Activated T-helper 1 cell treated with anti-CD3 and anti-CD28 coated beads, Interleukin-2, amount 50 U/mL, for 16 hours (primary cell): ENCODE measurements at regions not wholly inside any gene's neighbourhood (a gene's known extent, or its start where the extent isn't known, plus 50 kb on each side); places are given as distances from the start of the nearest gene placed in this dataset.
"Not testable (repeated sequence)": the region's sequence is repeated elsewhere in the genome, so short reads cannot be mapped to it uniquely, and the experiment has no call there.

ENCODE experiments used
- DNase-seq, 2 donors: peaks; one replicate each; pipeline ENCODE4 v3.0.0-alpha.2; 2020; ENCODE audit warnings: low read depth in 1 of 2, low spot score in 1 of 2

- no peak for DNase-seq
These were observed 143.5 kb upstream of the MARCKS start for GRCh38 chr6:113713665-113714064.

- DNase-seq: no peak
These were observed 138.6 kb upstream of the MARCKS start for GRCh38 chr6:113718588-113718987.

GRCh38 chr6:113719064-113719463 lies 138.1 kb upstream of the MARCKS start:
- no peak for DNase-seq

- DNase-seq: no peak
These were observed 137.6 kb upstream of the MARCKS start for GRCh38 chr6:113719545-113719944.

GRCh38 chr6:113723182-113723581 lies 134.0 kb upstream of the MARCKS start:
- no peak for DNase-seq

GRCh38 chr6:113724927-113725326 lies 132.2 kb upstream of the MARCKS start:
- DNase-seq: not testable (repeated sequence)

- DNase-seq: no peak
These were observed 125.6 kb upstream of the MARCKS start for GRCh38 chr6:113731541-113731940.

GRCh38 chr6:113732384-113732966 lies 124.7 kb upstream of the MARCKS start:
- DNase-seq: no peak

- no peak for DNase-seq
These were observed 123.8 kb upstream of the MARCKS start for GRCh38 chr6:113733381-113733780.

- DNase-seq: no peak
These were observed 122.2 kb upstream of the MARCKS start for GRCh38 chr6:113734982-113735381.

GRCh38 chr6:113735491-113735890 lies 121.7 kb upstream of the MARCKS start:
- no peak for DNase-seq

GRCh38 chr6:113736978-113737377 lies 120.2 kb upstream of the MARCKS start:
- no peak for DNase-seq

- no peak for DNase-seq
These were observed 118.0 kb upstream of the MARCKS start for GRCh38 chr6:113739041-113739655.

- no peak for DNase-seq
These were observed 115.5 kb upstream of the MARCKS start for GRCh38 chr6:113741651-113742050.

- no peak for DNase-seq
These were observed 114.8 kb upstream of the MARCKS start for GRCh38 chr6:113742342-113742741.

GRCh38 chr6:113744861-113745260 lies 112.3 kb upstream of the MARCKS start:
- DNase-seq: no peak

- DNase-seq: no peak
These were observed 106.8 kb upstream of the MARCKS start for GRCh38 chr6:113750151-113750855.

- no peak for DNase-seq
These were observed 102.9 kb upstream of the MARCKS start for GRCh38 chr6:113754291-113754690.

GRCh38 chr6:113755449-113756289 lies 101.5 kb upstream of the MARCKS start:
- no peak for DNase-seq

GRCh38 chr6:113756290-113756665 lies 100.9 kb upstream of the MARCKS start:
- no peak for DNase-seq

GRCh38 chr6:113758214-113758613 lies 98.9 kb upstream of the MARCKS start:
- DNase-seq: no peak
